Esophagus squamous epithelium (tissue), 4 donors: ENCODE measurements at regions not wholly inside any gene's neighbourhood (a gene's known extent, or its start where the extent isn't known, plus 50 kb on each side); places are given as distances from the start of the nearest gene placed in this dataset.

ENCODE experiments used
- CTCF ChIP-seq, 6 experiments: fragments of 450-650 bp in 4 of 6; fragments of 200-600 bp in 2 of 6; sonication (generic) in 2 of 6; IDR thresholded peaks; one replicate each; pipeline ENCODE4 v1.5.1; 2016 to 2019; ENCODE audit warnings: antibody characterized with exemption in 6 of 6, mild to moderate bottlenecking in 4 of 6, moderate library complexity in 4 of 6
- POLR2A ChIP-seq, 4 donors: fragments of 450-650 bp; IDR thresholded peaks; one replicate each; pipeline ENCODE4 v1.6.1; 2017; ENCODE audit warnings: antibody characterized with exemption in 4 of 4, mild to moderate bottlenecking in 4 of 4, moderate library complexity in 3 of 4

DNA sequence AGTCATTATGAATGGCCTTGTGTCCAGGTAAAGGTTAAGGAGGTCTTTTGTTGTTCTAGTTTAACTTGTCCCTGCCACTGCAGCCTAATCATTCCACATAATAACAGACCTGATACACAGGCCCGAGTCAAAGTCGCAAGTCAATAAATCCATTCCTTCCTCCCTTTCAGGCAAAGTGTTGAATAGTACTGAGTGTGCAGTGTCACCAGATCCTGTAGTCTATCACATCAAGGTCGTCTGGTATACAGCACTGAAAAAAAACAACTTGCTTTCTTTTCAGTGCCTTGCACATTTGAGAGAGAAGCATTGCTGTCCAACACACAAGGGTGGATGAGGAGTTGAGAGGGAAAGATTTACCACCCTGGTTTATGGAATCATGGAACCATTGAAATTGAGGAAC, 606.2 kb downstream of the BCL11A start:
- TF ChIP-seq CTCF (IDR thresholded peaks at IDR 0.05) (no peak), POLR2A (IDR thresholded peaks at IDR 0.05) (no peak)
